Adipocyte (in vitro differentiated cells): ENCODE measurements at regions not wholly inside any gene's neighbourhood (a gene's known extent, or its start where the extent isn't known, plus 50 kb on each side); places are given as distances from the start of the nearest gene placed in this dataset.
"Not testable (repeated sequence)": the region's sequence is repeated elsewhere in the genome, so short reads cannot be mapped to it uniquely, and the experiment has no call there.

ENCODE experiments used
- DNase-seq: peaks from one replicate; pipeline ENCODE4 v3.0.0-alpha.2; 2015; ENCODE audit warnings: low read depth
- H3K27me3 ChIP-seq: replicated peaks from 2 replicates; pipeline ENCODE4 v1.7.0; 2013; ENCODE audit warnings: mild to moderate bottlenecking, low read length, moderate library complexity; ENCODE audit not compliant: control insufficient read depth, insufficient read depth
- H3K36me3 ChIP-seq: 2 replicates; pipeline ENCODE4 v1.7.0; 2013; ENCODE audit warnings: low read length, mild to moderate bottlenecking, moderate library complexity; ENCODE audit not compliant: control insufficient read depth, insufficient read depth, severe bottlenecking
- H3K4me1 ChIP-seq: 2 replicates; pipeline ENCODE4 v1.7.0; 2013; ENCODE audit warnings: mild to moderate bottlenecking, low read length, moderate library complexity; ENCODE audit not compliant: control insufficient read depth, insufficient read depth
- H3K4me3 ChIP-seq: 2 replicates; pipeline ENCODE4 v1.7.0; 2013; ENCODE audit warnings: mild to moderate bottlenecking, low read length, moderate library complexity
- H3K9ac ChIP-seq: 2 replicates; pipeline ENCODE4 v1.7.0; 2013; ENCODE audit warnings: mild to moderate bottlenecking, low read length, moderate library complexity
- H3K9me3 ChIP-seq: 2 replicates; pipeline ENCODE4 v1.7.0; 2013; ENCODE audit warnings: mild to moderate bottlenecking, low read length, moderate library complexity; ENCODE audit not compliant: control insufficient read depth

GRCh38 chr1:8226747-8227146 lies 91.2 kb upstream of the SLC45A1 start:
- no peak for DNase-seq
- Histone ChIP-seq H3K27me3 (no peaks in the 10 kb centered on the region), H3K9me3 (peaks cover 4% of the 10 kb centered on the region), H3K4me3 (no peak overlapping the region), H3K36me3 (no peaks in the 10 kb centered on the region), H3K4me1 (peaks cover 14% of the 10 kb centered on the region), H3K9ac (no peak overlapping the region)

GRCh38 chr1:8226024-8226423 lies 91.9 kb upstream of the SLC45A1 start:
- H3K36me3 ChIP-seq, H3K9me3 ChIP-seq, H3K27me3 ChIP-seq, H3K4me3 ChIP-seq, H3K9ac ChIP-seq, DNase-seq: not testable (repeated sequence)
- peaks cover 14% of the 10 kb centered on the region for H3K4me1 ChIP-seq

GRCh38 chr1:8223526-8223925 lies 94.4 kb upstream of the SLC45A1 start:
- no peak overlapping the region for H3K4me3 ChIP-seq
- H3K9ac ChIP-seq = no peak overlapping the region
- H3K4me1 ChIP-seq = peaks cover 15% of the 10 kb centered on the region
- no peaks in the 10 kb centered on the region for H3K27me3 ChIP-seq
- no peaks in the 10 kb centered on the region for H3K36me3 ChIP-seq
- peaks cover 4% of the 10 kb centered on the region for H3K9me3 ChIP-seq
- DNase-seq = no peak

- Histone ChIP-seq H3K36me3 (no peaks in the 10 kb centered on the region), H3K27me3 (no peaks in the 10 kb centered on the region), H3K4me3 (no peak overlapping the region), H3K9me3 (peaks cover 4% of the 10 kb centered on the region), H3K9ac (no peak overlapping the region), H3K4me1 (peaks cover 19% of the 10 kb centered on the region)
- DNase-seq = no peak
Measured at GRCh38 chr1:8222789-8223188, 95.1 kb upstream of the SLC45A1 start.

- Histone ChIP-seq H3K27me3 (no peaks in the 10 kb centered on the region), H3K4me1 (peaks cover 28% of the 10 kb centered on the region), H3K9ac (no peak overlapping the region), H3K4me3 (no peak overlapping the region), H3K9me3 (no peaks in the 10 kb centered on the region), H3K36me3 (no peaks in the 10 kb centered on the region)
- no peak for DNase-seq
Measured at GRCh38 chr1:8219530-8219929, 98.4 kb upstream of the SLC45A1 start.

- no peaks in the 10 kb centered on the region for H3K9me3 ChIP-seq
- H3K36me3 ChIP-seq = no peaks in the 10 kb centered on the region
- no peak overlapping the region for H3K9ac ChIP-seq
- peaks cover 28% of the 10 kb centered on the region for H3K4me1 ChIP-seq
- peak; percentile 65 for DNase-seq
- no peaks in the 10 kb centered on the region for H3K27me3 ChIP-seq
- no peak overlapping the region for H3K4me3 ChIP-seq
Measured at GRCh38 chr1:8218351-8219092, 99.4 kb upstream of the SLC45A1 start.

GRCh38 chr1:8217809-8218208 lies 100.1 kb upstream of the SLC45A1 start:
- H3K4me3 ChIP-seq = peak overlapping the region; percentile 67
- H3K4me1 ChIP-seq = peaks cover 28% of the 10 kb centered on the region
- no peak for DNase-seq
- peak overlapping the region; percentile 73 for H3K9ac ChIP-seq
- H3K36me3 ChIP-seq = no peaks in the 10 kb centered on the region
- no peaks in the 10 kb centered on the region for H3K9me3 ChIP-seq
- no peaks in the 10 kb centered on the region for H3K27me3 ChIP-seq

- Histone ChIP-seq H3K4me3 (peak overlapping the region; percentile 67), H3K36me3 (no peaks in the 10 kb centered on the region), H3K9me3 (no peaks in the 10 kb centered on the region), H3K4me1 (peaks cover 32% of the 10 kb centered on the region), H3K27me3 (no peaks in the 10 kb centered on the region), H3K9ac (peak overlapping the region; percentile 73)
- DNase-seq = no peak
Measured at GRCh38 chr1:8217011-8217711, 100.8 kb upstream of the SLC45A1 start.

GRCh38 chr1:8216005-8216404 lies 101.9 kb upstream of the SLC45A1 start:
- Histone ChIP-seq H3K4me1 (peaks cover 38% of the 10 kb centered on the region), H3K36me3 (no peaks in the 10 kb centered on the region), H3K9ac (no peak overlapping the region), H3K4me3 (no peak overlapping the region), H3K27me3 (no peaks in the 10 kb centered on the region), H3K9me3 (no peaks in the 10 kb centered on the region)
- no peak for DNase-seq

GRCh38 chr1:8214501-8215173 lies 103.3 kb upstream of the SLC45A1 start:
- Histone ChIP-seq H3K9me3 (no peaks in the 10 kb centered on the region), H3K9ac (no peak overlapping the region), H3K36me3 (no peaks in the 10 kb centered on the region), H3K4me3 (no peak overlapping the region), H3K4me1 (peaks cover 38% of the 10 kb centered on the region), H3K27me3 (no peaks in the 10 kb centered on the region)
- DNase-seq = no peak

- no peaks in the 10 kb centered on the region for H3K9me3 ChIP-seq
- H3K4me1 ChIP-seq = peaks cover 31% of the 10 kb centered on the region
- H3K36me3 ChIP-seq = no peaks in the 10 kb centered on the region
- no peak for DNase-seq
- no peak overlapping the region for H3K9ac ChIP-seq
- no peaks in the 10 kb centered on the region for H3K27me3 ChIP-seq
- H3K4me3 ChIP-seq = no peak overlapping the region
Measured at GRCh38 chr1:8213676-8214075, 104.2 kb upstream of the SLC45A1 start.
